Astrocyte (in vitro differentiated cells and primary cell): ENCODE measurements at regions not wholly inside any gene's neighbourhood (a gene's known extent, or its start where the extent isn't known, plus 50 kb on each side); places are given as distances from the start of the nearest gene placed in this dataset.

Experiments used
- DNase-seq: peaks from one replicate; pipeline ENCODE4 v3.0.0-alpha.2; 2010; ENCODE audit warnings: low read depth
- FAIRE-seq: peaks from 2 replicates; lab custom pipeline; 2011; peaks lifted over from hg19 to GRCh38; lab: Jason Lieb, UNC
- H2AFZ ChIP-seq: 2 replicates; pipeline ENCODE4 v1.6.0; 2012; ENCODE audit warnings: low read depth, low read length, inconsistent platforms
- H3K27ac ChIP-seq: 2 replicates; pipeline ENCODE4 v1.5.1; 2011; ENCODE audit warnings: low read depth, low read length, inconsistent platforms
- H3K27me3 ChIP-seq: 2 replicates; pipeline ENCODE4 v1.6.0; 2011; ENCODE audit warnings: low read length, inconsistent platforms; ENCODE audit not compliant: insufficient read depth
- H3K36me3 ChIP-seq: 2 replicates; pipeline ENCODE4 v1.5.1; 2011; ENCODE audit warnings: low read length, inconsistent platforms; ENCODE audit not compliant: insufficient read depth
- H3K4me1 ChIP-seq: 2 replicates; pipeline ENCODE4 v1.5.1; 2011; ENCODE audit warnings: low read length, inconsistent platforms; ENCODE audit not compliant: insufficient read depth
- H3K4me2 ChIP-seq: 2 replicates; pipeline ENCODE4 v1.6.0; 2012; ENCODE audit warnings: low read length, inconsistent platforms
- H3K4me3 ChIP-seq: 2 replicates; pipeline ENCODE4 v1.5.1; 2011; ENCODE audit warnings: low read depth, mild to moderate bottlenecking, low read length, inconsistent platforms; ENCODE audit not compliant: insufficient read depth
- H3K79me2 ChIP-seq: 2 replicates; pipeline ENCODE4 v1.6.0; 2012; ENCODE audit warnings: mild to moderate bottlenecking, low read length, inconsistent platforms; ENCODE audit not compliant: insufficient read depth
- H3K9ac ChIP-seq: 2 replicates; pipeline ENCODE4 v1.6.0; 2012; ENCODE audit warnings: mild to moderate bottlenecking, low read length, inconsistent platforms
- H3K9me3 ChIP-seq: 2 replicates; pipeline ENCODE4 v1.5.1; 2012; ENCODE audit warnings: low read depth, mild to moderate bottlenecking, low read length, inconsistent platforms; ENCODE audit not compliant: insufficient read depth
- H4K20me1 ChIP-seq: 2 replicates; pipeline ENCODE4 v1.6.0; 2012; ENCODE audit warnings: low read length, inconsistent platforms; ENCODE audit not compliant: insufficient read depth
- H3K27ac Mint-ChIP-seq: one replicate; pipeline ENCODE4 v1.8.0; 2021; ENCODE audit warnings: mild to moderate bottlenecking, mixed read lengths; ENCODE audit not compliant: unreplicated experiment
- H3K27me3 Mint-ChIP-seq: one replicate; pipeline ENCODE4 v1.8.0; 2021; ENCODE audit warnings: low read depth, mixed read lengths; ENCODE audit not compliant: unreplicated experiment
- H3K36me3 Mint-ChIP-seq: one replicate; pipeline ENCODE4 v1.8.0; 2021; ENCODE audit warnings: low read depth, mixed read lengths; ENCODE audit not compliant: unreplicated experiment
- H3K4me1 Mint-ChIP-seq: one replicate; pipeline ENCODE4 v1.8.0; 2021; ENCODE audit warnings: low read depth, mixed read lengths; ENCODE audit not compliant: unreplicated experiment
- H3K4me3 Mint-ChIP-seq: one replicate; pipeline ENCODE4 v1.8.0; 2021; ENCODE audit warnings: mild to moderate bottlenecking, moderate library complexity, mixed read lengths; ENCODE audit not compliant: unreplicated experiment
- H3K9me3 Mint-ChIP-seq: one replicate; pipeline ENCODE4 v1.8.0; 2021; ENCODE audit warnings: mild to moderate bottlenecking, mixed read lengths; ENCODE audit not compliant: unreplicated experiment
- CTCF ChIP-seq: IDR thresholded peaks from 2 replicates; pipeline ENCODE4 v1.5.1; 2011; ENCODE audit warnings: low read depth, mild to moderate bottlenecking, inconsistent platforms, low read length, moderate library complexity; ENCODE audit not compliant: insufficient read depth
- EZH2 ChIP-seq: IDR thresholded peaks from 2 replicates; pipeline ENCODE4 v1.6.1; 2012; ENCODE audit warnings: mild to moderate bottlenecking, low read length, inconsistent platforms; ENCODE audit not compliant: insufficient read depth

DNA sequence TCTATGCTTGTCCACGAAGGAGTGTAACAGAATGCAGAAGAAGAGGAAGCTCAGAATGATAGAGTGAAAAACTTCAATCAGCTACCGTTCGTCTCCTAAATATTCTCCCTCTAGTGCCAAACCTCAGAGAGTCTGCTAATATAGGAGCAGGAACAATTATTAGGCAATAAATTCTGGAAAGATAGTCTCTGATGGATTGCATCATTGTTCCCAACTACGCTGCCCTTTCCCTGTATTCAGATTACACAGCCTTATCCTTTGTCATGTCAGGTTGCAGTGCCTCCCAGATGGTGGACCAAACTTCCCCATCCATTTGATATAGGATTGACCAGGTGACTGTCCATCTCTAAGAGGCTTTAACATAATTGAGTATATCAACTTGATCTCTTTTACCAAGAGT is 811.5 kb upstream of the CHAC2 start:
- Mint-ChIP-seq H3K27ac (no peak overlapping the region), H3K4me3 (no peak overlapping the region), H3K36me3 (no peaks in the 10 kb centered on the region), H3K9me3 (no peaks in the 10 kb centered on the region), H3K27me3 (no peaks in the 10 kb centered on the region), H3K4me1 (no peaks in the 10 kb centered on the region)
- DNase-seq: no peak
- no peak overlapping the region for H3K27ac ChIP-seq
- no peaks in the 10 kb centered on the region for H3K9me3 ChIP-seq
- H3K36me3 ChIP-seq: no peaks in the 10 kb centered on the region
- no peak overlapping the region for H3K9ac ChIP-seq
- H3K27me3 ChIP-seq: no peaks in the 10 kb centered on the region
- H3K79me2 ChIP-seq: no peaks in the 10 kb centered on the region
- H4K20me1 ChIP-seq: no peaks in the 10 kb centered on the region
- H3K4me1 ChIP-seq: no peaks in the 10 kb centered on the region
- H3K4me3 ChIP-seq: no peak overlapping the region
- no peak for TF ChIP-seq CTCF
- TF ChIP-seq EZH2: no peak
- no peak for FAIRE-seq
- H2AFZ ChIP-seq: no peak overlapping the region
- H3K4me2 ChIP-seq: no peak overlapping the region

DNA sequence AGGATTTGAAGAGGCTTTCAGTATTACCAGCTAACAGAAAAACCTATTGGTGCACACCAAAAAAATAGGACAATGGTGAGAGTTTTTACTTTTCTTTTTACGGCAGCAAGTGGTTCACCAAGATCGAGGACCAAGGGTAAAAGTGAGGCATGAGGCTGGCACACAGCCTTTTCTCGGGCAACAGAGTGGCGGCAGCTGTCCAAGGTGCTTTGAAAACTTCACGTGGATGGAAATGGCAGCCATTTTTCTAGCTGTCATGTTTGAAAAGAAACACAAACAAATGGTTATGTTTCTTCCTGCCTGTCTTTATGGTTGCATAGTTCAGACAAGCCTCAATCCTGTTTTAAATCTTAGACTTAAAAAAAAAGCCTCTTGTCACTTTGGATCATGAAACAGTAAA is 812.5 kb upstream of the CHAC2 start:
- H3K4me1 Mint-ChIP-seq: no peaks in the 10 kb centered on the region
- H3K79me2 ChIP-seq: no peaks in the 10 kb centered on the region
- H3K27me3 Mint-ChIP-seq: no peaks in the 10 kb centered on the region
- no peaks in the 10 kb centered on the region for H3K36me3 ChIP-seq
- no peaks in the 10 kb centered on the region for H3K9me3 ChIP-seq
- H3K9ac ChIP-seq: no peak overlapping the region
- no peaks in the 10 kb centered on the region for H3K36me3 Mint-ChIP-seq
- H3K4me3 Mint-ChIP-seq: no peak overlapping the region
- no peak overlapping the region for H3K4me3 ChIP-seq
- H3K27me3 ChIP-seq: no peaks in the 10 kb centered on the region
- H4K20me1 ChIP-seq: no peaks in the 10 kb centered on the region
- H3K27ac ChIP-seq: no peak overlapping the region
- H2AFZ ChIP-seq: no peak overlapping the region
- DNase-seq (no peak), FAIRE-seq (no peak)
- no peak overlapping the region for H3K27ac Mint-ChIP-seq
- no peaks in the 10 kb centered on the region for H3K9me3 Mint-ChIP-seq
- TF ChIP-seq EZH2 (no peak), CTCF (no peak)
- no peak overlapping the region for H3K4me2 ChIP-seq
- no peaks in the 10 kb centered on the region for H3K4me1 ChIP-seq

GRCh38 chr2:52940101-52940500 is 827.5 kb upstream of the CHAC2 start:
- no peaks in the 10 kb centered on the region for H3K79me2 ChIP-seq
- Mint-ChIP-seq H3K4me1 (no peaks in the 10 kb centered on the region), H3K4me3 (no peak overlapping the region), H3K9me3 (no peaks in the 10 kb centered on the region), H3K27me3 (no peaks in the 10 kb centered on the region), H3K27ac (no peak overlapping the region), H3K36me3 (no peaks in the 10 kb centered on the region)
- no peaks in the 10 kb centered on the region for H3K27me3 ChIP-seq
- TF ChIP-seq EZH2 (no peak), CTCF (no peak)
- no peak for FAIRE-seq
- no peak overlapping the region for H3K27ac ChIP-seq
- H3K4me3 ChIP-seq: no peak overlapping the region
- H2AFZ ChIP-seq: no peak overlapping the region
- H3K4me1 ChIP-seq: no peaks in the 10 kb centered on the region
- no peak overlapping the region for H3K4me2 ChIP-seq
- H3K9me3 ChIP-seq: no peaks in the 10 kb centered on the region
- no peaks in the 10 kb centered on the region for H3K36me3 ChIP-seq
- no peaks in the 10 kb centered on the region for H4K20me1 ChIP-seq
- DNase-seq: no peak
- no peak overlapping the region for H3K9ac ChIP-seq
